Bone marrow (tissue), 2 donors: ENCODE measurements at regions not wholly inside any gene's neighbourhood (a gene's known extent, or its start where the extent isn't known, plus 50 kb on each side); places are given as distances from the start of the nearest gene placed in this dataset.
A peak's percentile ranks its signal among the peaks of the same experiment; 100 is the strongest.

Source experiments
- DNase-seq, 2 donors: peaks; one replicate each; lab custom pipeline; 2025; lab: John Stamatoyannopoulos, UW

- no peak for DNase-seq
Measured at GRCh38 chr7:131080754-131081153, 246.9 kb upstream of the MKLN1 start.

GRCh38 chr7:131081308-131081707, 246.4 kb upstream of the MKLN1 start:
- no peak for DNase-seq

GRCh38 chr7:131083781-131084180, 243.9 kb upstream of the MKLN1 start:
- no peak for DNase-seq

GRCh38 chr7:131084336-131084735, 243.3 kb upstream of the MKLN1 start:
- peak in 1 of 2 donors; percentile 41 for DNase-seq

GRCh38 chr7:131087756-131088658, 239.7 kb upstream of the MKLN1 start:
- DNase-seq = no peak

- DNase-seq = no peak
Measured at GRCh38 chr7:131090188-131090587, 237.5 kb upstream of the MKLN1 start.

GRCh38 chr7:131090886-131091692, 236.6 kb upstream of the MKLN1 start:
- DNase-seq = no peak

GRCh38 chr7:131094685-131095084, 233.0 kb upstream of the MKLN1 start:
- DNase-seq = no peak

GRCh38 chr7:131095346-131095745, 232.3 kb upstream of the MKLN1 start:
- DNase-seq = no peak

GRCh38 chr7:131096267-131096927, 231.3 kb upstream of the MKLN1 start:
- DNase-seq = no peak

- DNase-seq = no peak
Measured at GRCh38 chr7:131097662-131098376, 229.9 kb upstream of the MKLN1 start.

- no peak for DNase-seq
Measured at GRCh38 chr7:131098527-131098926, 229.1 kb upstream of the MKLN1 start.

GRCh38 chr7:131100357-131101054, 227.2 kb upstream of the MKLN1 start:
- no peak for DNase-seq

- no peak for DNase-seq
Measured at GRCh38 chr7:131103997-131104396, 223.7 kb upstream of the MKLN1 start.

GRCh38 chr7:131104596-131105293, 222.9 kb upstream of the MKLN1 start:
- no peak for DNase-seq

GRCh38 chr7:131105294-131105798, 222.3 kb upstream of the MKLN1 start:
- no peak for DNase-seq

- DNase-seq = peak; percentile 51 to 60
Measured at GRCh38 chr7:131105799-131106680, 221.6 kb upstream of the MKLN1 start.

- peak in 1 of 2 donors; percentile 38 for DNase-seq
Measured at GRCh38 chr7:131106681-131107336, 220.9 kb upstream of the MKLN1 start.
